HG02571 (cell line): ENCODE measurements at regions not wholly inside any gene's neighbourhood (a gene's known extent, or its start where the extent isn't known, plus 50 kb on each side); places are given as distances from the start of the nearest gene placed in this dataset.
A peak's percentile ranks its signal among the peaks of the same experiment; 100 is the strongest.
"Not testable (repeated sequence)": the region's sequence is repeated elsewhere in the genome, so short reads cannot be mapped to it uniquely, and the experiment has no call there.

Source experiments
- ATAC-seq: cut with Tn5 transposase; IDR thresholded peaks from one replicate; pipeline ENCODE4 v1.9.1; 2021; ENCODE audit warnings: mild to moderate bottlenecking, moderate library complexity; ENCODE audit not compliant: unreplicated experiment

- not testable (repeated sequence) for ATAC-seq
Observed at GRCh38 chr2:156254637-156255067, 77.9 kb downstream of the NR4A2 start.

- no peak for ATAC-seq
Observed at GRCh38 chr2:156253765-156254164, 78.8 kb downstream of the NR4A2 start.

- no peak for ATAC-seq
Observed at GRCh38 chr2:156242874-156243273, 89.6 kb downstream of the NR4A2 start.

- no peak for ATAC-seq
Observed at GRCh38 chr2:156237558-156237957, 95.0 kb downstream of the NR4A2 start.

DNA sequence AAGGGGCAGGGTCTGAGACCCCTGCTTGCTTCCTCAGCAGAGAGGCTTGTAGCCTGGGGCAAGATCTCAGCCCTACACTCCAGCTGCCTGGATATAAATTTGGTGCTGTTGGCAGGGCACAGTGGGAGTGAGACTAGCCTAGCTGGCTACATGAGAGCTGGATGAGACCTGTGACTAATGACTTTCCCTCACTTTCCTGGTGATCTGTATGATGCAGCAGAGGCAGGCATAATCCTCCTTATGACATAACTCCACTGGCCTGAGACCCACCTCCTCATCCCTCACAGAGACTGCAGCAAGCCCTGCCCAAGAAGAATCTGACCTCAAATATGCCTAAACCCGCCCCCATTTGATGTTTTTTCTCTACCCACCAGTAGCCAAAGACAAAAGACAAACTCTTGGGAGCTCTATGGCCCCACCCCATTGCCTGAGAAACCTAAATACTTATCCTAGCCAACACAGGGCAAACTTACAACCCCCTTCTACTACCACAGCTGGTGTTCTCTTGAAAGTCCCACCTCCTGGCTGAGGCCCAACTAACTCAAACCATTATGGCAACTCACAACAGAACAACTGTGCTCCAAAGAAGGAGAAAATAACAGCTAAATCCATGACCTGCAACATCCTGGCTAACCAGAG, 102.7 kb downstream of the NR4A2 start:
- no peak for ATAC-seq

GRCh38 chr2:156223328-156223727, 109.2 kb downstream of the NR4A2 start:
- ATAC-seq, result not testable (repeated sequence)

DNA sequence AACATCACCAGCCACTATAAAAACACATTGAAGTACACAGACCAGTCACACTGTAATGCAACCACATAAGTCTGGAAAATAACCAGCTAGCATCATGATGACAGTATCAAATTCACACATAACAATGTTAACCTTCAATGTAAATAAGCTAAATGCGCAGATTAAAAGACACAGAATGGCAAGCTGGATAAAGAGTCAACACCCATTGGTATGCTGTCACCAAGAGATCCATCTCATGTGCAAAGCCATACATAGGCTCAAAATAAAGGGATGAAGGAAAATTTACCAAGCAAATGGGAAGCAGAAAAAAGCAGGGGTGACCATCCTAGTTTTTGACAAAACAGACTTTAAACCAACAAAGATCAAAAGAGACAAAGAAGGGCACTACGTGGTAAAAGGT, 110.8 kb downstream of the NR4A2 start:
- no peak for ATAC-seq

- no peak for ATAC-seq
Observed at GRCh38 chr2:156219491-156220100, 112.9 kb downstream of the NR4A2 start.

DNA sequence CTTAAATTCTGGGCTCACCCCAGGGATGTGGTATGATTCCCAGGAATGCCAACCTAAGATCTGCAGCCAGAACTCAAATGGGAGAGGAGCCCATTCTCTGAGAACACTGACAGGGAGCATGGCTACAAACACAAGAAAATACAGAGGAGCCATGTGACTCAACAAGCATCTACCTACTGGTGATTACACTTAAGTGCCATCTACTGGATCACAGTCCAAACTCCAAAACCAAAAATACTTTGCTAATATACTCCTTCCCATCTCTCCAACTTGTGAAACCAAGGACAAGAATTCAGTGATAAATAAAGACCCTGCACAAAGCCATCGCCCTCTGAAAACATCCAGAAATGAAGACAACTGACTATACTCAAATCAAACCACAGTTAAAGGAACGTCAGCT, 116.9 kb downstream of the NR4A2 start:
- no peak for ATAC-seq

- no peak for ATAC-seq
Observed at GRCh38 chr2:156211318-156211717, 121.2 kb downstream of the NR4A2 start.

- ATAC-seq, result no peak
Observed at GRCh38 chr2:156206355-156206754, 126.2 kb downstream of the NR4A2 start.

DNA sequence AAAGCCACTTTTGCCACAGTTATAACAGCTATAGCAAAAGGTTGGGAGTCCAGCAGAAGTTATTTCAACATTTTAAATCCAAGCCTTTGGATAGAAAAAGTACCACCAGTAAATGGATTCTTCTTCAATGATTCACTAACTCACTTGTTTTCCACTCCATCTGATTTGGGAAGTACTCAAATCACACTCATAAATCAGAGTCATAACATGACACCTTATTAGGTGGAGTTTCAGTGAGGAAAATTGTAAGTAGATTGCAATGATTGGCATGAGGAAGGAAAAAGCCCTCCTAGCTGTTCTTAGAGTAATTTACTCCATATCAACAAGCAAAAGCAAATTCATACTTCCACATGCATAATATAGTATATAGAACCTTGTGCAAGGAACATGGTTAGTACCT, 132.9 kb downstream of the NR4A2 start:
- no peak for ATAC-seq

- ATAC-seq, result no peak
Observed at GRCh38 chr2:156196031-156196430, 136.5 kb downstream of the NR4A2 start.

GRCh38 chr2:156192468-156192867, 140.1 kb downstream of the NR4A2 start:
- ATAC-seq, result peak; percentile 74

DNA sequence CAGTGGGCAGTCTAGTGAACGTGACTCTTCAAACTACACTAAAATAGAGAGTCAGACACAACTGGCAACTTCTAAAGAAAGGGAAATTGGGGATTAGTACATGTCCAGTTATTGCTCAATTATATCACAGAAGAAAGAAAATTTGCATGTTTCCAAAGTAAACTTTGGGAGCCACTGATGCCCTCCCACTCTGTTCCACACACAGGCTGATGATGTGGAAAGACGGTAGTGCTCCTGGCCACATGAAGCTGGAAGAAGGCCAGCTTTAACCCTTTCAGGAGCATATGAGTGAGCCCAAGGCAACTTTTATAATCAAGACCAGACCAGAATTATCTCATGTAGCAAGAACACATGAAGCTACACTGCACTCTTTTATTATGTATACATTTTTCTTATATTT, 141.0 kb downstream of the NR4A2 start:
- ATAC-seq, result no peak

DNA sequence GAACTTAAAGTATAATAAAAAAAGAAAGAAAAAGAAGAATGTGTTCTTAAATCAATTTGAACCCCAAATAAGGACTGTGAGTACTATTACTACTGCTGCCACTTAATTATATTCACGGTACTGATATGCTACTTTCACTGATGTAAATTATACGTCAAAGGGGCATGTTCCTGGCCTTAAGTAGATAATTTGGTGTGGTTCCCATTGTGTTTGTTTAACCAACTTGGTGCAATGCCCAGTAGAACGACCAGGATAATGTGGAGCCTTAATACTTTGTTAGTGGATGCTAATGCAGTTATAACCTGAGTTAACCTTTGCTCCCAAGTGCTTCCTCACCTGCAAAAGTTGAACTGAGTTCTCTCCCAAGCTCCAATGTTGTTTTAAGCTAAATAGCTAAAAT, 142.0 kb downstream of the NR4A2 start:
- no peak for ATAC-seq

- ATAC-seq, result no peak
Observed at GRCh38 chr2:156189584-156189983, 142.9 kb downstream of the NR4A2 start.

GRCh38 chr2:156189143-156189542, 143.4 kb downstream of the NR4A2 start:
- ATAC-seq, result no peak

DNA sequence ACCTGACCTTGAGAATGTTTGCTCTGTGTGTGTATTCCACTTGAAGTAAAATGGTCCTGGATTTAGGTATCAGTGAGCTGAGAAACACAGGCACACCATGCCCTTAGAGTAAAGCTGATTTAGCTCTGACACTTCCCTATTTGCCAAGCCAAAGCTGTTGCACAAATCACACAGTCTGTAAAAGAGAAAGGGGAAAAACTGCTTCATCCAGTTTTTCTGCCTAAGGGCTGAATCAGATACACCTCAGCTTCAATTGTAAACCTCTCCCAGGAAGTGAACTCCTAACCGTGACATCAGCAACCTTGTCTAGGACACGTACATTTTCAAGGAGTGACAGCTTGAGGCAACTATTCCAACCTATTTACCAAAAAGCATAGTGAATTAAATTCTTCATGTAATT, 150.4 kb downstream of the NR4A2 start:
- no peak for ATAC-seq

GRCh38 chr2:156181208-156181607, 151.3 kb downstream of the NR4A2 start:
- ATAC-seq, result no peak

GRCh38 chr2:156177654-156178053, 154.9 kb downstream of the NR4A2 start:
- no peak for ATAC-seq

DNA sequence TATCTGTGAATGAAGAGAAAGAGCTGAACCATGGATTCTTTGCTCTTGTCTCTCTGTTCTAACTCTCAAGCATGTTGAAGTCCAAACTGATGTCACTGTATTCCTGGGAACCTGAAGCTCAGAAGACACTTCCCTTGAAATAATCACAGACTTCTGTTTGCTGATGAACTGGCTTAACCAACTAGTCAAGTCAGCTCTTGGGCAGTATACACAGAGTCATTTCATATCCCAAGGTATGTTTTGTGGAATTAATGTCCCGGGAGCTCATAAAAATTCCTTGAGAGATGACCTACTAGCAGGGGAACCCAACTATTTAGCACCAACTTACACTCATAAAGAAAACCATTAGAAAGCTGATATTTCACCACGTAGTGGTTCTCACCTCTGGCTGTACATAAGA, 156.6 kb downstream of the NR4A2 start:
- ATAC-seq, result no peak

- no peak for ATAC-seq
Observed at GRCh38 chr2:156170929-156171328, 161.6 kb downstream of the NR4A2 start.
